AG10803 (cell line): ENCODE measurements at regions not wholly inside any gene's neighbourhood (a gene's known extent, or its start where the extent isn't known, plus 50 kb on each side); places are given as distances from the start of the nearest gene placed in this dataset.
"Not testable (repeated sequence)": the region's sequence is repeated elsewhere in the genome, so short reads cannot be mapped to it uniquely, and the experiment has no call there.

Source experiments
- DNase-seq: peaks from one replicate; pipeline ENCODE4 v3.0.0; 2010; ENCODE audit warnings: low read depth
- H3K4me3 ChIP-seq: 2 replicates; pipeline ENCODE4 v1.5.1; 2011; ENCODE audit warnings: mild to moderate bottlenecking, low read length, control low read depth
- CTCF ChIP-seq: conservative IDR thresholded peaks from 2 replicates; pipeline ENCODE4 v1.5.1; 2011; ENCODE audit warnings: mild to moderate bottlenecking, low read length, control low read depth, inconsistent platforms

- no peak for TF ChIP-seq CTCF
- peak overlapping the region; percentile 56 for H3K4me3 ChIP-seq
- DNase-seq: no peak
Observed at GRCh38 chr14:53218161-53218560, 65.0 kb upstream of the DDHD1 start.

DNA sequence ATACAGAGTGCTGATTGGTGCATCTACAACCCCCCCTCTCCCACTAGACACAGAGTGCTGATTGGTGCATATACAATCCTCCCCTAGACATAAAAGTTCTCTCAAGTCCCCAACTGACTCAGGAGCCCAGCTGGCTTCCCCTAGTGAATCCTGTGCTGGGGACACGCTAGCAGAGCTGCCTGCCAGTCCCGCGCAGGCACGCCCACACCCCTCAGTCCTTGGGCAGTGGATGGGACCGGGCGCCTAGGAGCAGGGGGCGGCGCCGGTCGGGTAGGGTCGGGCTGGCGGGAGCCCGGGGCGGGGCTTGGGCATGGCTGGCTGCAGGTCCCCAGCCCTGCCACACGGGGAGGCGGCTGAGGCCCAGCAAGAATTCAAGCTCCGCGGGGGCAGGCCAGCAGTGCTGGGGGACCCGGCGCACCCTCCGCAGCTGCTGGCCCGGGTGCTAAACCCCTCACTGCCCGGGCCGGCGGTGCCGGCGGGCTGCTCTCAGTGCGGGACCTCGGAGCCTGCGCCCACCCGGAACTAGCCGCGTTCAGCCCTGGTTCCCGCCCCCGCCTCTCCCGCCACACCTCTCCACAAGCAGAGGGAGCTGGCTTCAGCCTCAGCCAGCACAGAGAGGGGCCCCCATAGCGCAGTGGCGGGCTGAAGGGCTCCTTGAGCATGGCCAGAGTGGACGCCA is 64.3 kb upstream of the DDHD1 start:
- peak; percentile 39 for DNase-seq
- H3K4me3 ChIP-seq: peak overlapping the region; percentile 56
- TF ChIP-seq CTCF: no peak; the same call in 1 of the 2 replicates

DNA sequence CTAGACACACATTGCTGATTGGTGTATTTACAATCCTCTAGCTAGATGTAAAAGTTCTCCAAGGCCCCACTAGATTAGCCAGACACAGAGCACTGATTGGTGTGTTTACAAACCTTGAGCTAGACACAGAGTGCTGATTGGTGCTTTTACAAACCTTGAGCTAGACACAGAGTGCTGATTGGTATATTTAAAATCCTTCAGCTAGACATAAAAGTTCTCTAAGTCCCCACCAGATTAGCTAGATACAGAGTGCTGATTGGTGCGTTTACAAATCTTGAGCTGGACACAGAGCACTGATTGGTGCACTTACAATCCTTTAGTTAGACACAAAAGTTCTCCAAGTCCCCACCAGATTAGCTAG is 63.8 kb upstream of the DDHD1 start:
- DNase-seq, H3K4me3 ChIP-seq: not testable (repeated sequence)

DNA sequence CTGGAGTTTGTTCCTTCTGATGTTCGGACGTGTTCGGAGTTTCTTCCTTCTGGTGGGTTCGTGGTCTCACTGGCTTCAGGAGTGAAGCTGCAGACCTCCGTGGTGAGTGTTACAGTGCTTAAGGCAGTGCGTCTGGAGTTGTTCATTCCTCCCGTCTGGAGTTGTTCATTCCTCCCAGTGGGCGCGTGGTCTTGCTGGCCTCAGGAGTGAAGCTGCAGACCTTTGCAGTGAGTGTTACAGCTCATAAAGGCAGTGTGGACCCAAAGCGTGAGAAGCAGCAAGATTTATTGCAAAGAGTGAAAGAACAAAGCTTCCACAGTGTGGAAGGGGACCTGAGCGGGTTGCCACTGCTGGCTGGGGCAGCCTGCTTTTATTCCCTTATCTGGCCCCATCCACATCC is 63.4 kb upstream of the DDHD1 start:
- DNase-seq, H3K4me3 ChIP-seq: not testable (repeated sequence)

DNA sequence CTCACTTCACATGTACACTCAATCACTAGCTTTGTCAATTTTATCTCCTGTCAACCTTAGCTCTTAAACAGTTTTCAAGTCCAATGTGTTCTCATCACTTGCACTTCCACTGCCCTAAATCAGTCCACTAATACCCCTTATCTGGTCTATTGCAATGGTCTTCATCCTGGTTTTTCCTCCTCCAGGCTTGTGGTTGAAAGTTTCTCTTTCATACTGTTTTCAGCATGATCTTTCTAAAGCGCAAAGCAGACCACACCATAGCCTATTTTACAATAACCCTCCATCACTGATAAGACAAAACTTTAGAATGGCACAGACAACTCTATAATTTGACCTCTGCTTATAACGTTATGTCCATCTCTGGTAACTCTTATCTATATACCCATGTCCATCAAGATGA is 62.0 kb upstream of the DDHD1 start:
- TF ChIP-seq CTCF: no peak
- H3K4me3 ChIP-seq: no peak overlapping the region
- no peak for DNase-seq

DNA sequence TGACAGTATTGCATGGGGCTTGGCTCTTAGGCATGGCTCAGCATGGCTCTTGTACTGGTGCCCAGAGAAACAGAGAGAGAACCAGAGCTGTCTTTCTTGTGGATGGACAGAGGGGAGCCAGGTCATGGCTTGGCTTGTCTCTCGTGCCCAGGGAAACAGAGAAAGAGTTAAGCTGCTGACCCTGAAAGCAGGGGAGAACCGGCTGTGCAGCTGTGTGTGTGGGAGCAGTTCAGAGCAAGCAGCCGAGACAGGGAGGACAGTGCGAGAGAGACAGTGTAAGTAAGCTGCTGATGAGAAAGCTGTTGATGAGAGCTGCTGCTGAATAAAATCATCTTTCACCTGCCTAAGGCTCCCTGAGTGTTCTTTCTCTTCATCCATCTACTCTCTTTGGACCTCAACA is 61.3 kb upstream of the DDHD1 start:
- no peak for TF ChIP-seq CTCF
- no peak overlapping the region for H3K4me3 ChIP-seq
- no peak for DNase-seq

GRCh38 chr14:53213761-53214160 is 60.6 kb upstream of the DDHD1 start:
- no peak for DNase-seq
- H3K4me3 ChIP-seq: no peak overlapping the region
- no peak for TF ChIP-seq CTCF

- TF ChIP-seq CTCF: no peak
- DNase-seq: peak; percentile 12
- H3K4me3 ChIP-seq: no peak overlapping the region
Observed at GRCh38 chr14:53209370-53209769, 56.2 kb upstream of the DDHD1 start.
